ENCODE measurements at regions not wholly inside any gene's neighbourhood (a gene's known extent, or its start where the extent isn't known, plus 50 kb on each side); places are given as distances from the start of the nearest gene placed in this dataset.

- Histone ChIP-seq H3K4me1 (ENCODE audit: control insufficient read depth, insufficient read depth, low read length) (no peaks in the 10 kb centered on the region), H3K36me3 (ENCODE audit: control insufficient read depth in 2 of 2, insufficient read depth in 1 of 2, low read length in 2 of 2) (no peaks in the 10 kb centered on the region), H3K27ac (ENCODE audit: extremely low read depth, low read depth, low read length) (no peak overlapping the region), H3K4me3 (ENCODE audit: low read depth, low read length) (no peak overlapping the region), H3K9me3 (ENCODE audit: control insufficient read depth, insufficient read depth, low read depth, low read length) (no peaks in the 10 kb centered on the region)
- TF ChIP-seq MEIS1 (CRISPR knock-in tag; IDR thresholded peaks at IDR 0.05; ENCODE audit: borderline replicate concordance) = no peak
- TF ChIP-seq ZBTB17 (tag by site-specific recombination; IDR thresholded peaks at IDR 0.05) = no peak
- TF ChIP-seq YY1 (tag by site-specific recombination; IDR thresholded peaks at IDR 0.05) = no peak
- no peak for TF ChIP-seq ZBTB7A (tag by site-specific recombination; IDR thresholded peaks at IDR 0.05; ENCODE audit: low read depth)
- no peak for TF ChIP-seq ZNF311 (tag by site-specific recombination; IDR thresholded peaks at IDR 0.05; ENCODE audit: borderline replicate concordance)
- no peak for TF ChIP-seq BCL11A (tag by site-specific recombination; IDR thresholded peaks at IDR 0.05; ENCODE audit: low read depth)
- no peak for TF ChIP-seq ZFP37 (tag by site-specific recombination; IDR thresholded peaks at IDR 0.05)
- TF ChIP-seq ZNF701 (tag by site-specific recombination; IDR thresholded peaks at IDR 0.05) = no peak
- TF ChIP-seq ZBTB11 (tag by site-specific recombination; conservative IDR thresholded peaks at IDR 0.05; ENCODE audit: low read depth) = no peak
- TF ChIP-seq ZNF175 (tag by site-specific recombination; IDR thresholded peaks at IDR 0.05) = no peak
- no peak for TF ChIP-seq PRDM2 (tag by site-specific recombination; IDR thresholded peaks at IDR 0.05; ENCODE audit: borderline replicate concordance)
- TF ChIP-seq HOXD13 (CRISPR knock-in tag; IDR thresholded peaks at IDR 0.05; ENCODE audit: borderline replicate concordance) = no peak
- no peak for TF ChIP-seq EGR2 (tag by site-specific recombination; IDR thresholded peaks at IDR 0.05; ENCODE audit: low read depth)
- no peak for TF ChIP-seq ZNF211 (tag by site-specific recombination; IDR thresholded peaks at IDR 0.05; ENCODE audit: low read depth)
- no peak for TF ChIP-seq ZNF670 (tag by site-specific recombination; IDR thresholded peaks at IDR 0.05; ENCODE audit: low read depth)
- no peak for TF ChIP-seq SCRT2 (tag by site-specific recombination; IDR thresholded peaks at IDR 0.05)
- no peak for TF ChIP-seq ZNF426 (tag by site-specific recombination; IDR thresholded peaks at IDR 0.05)
- no peak for TF ChIP-seq ZNF366 (tag by site-specific recombination; conservative IDR thresholded peaks at IDR 0.05)
- no peak for TF ChIP-seq ZNF292 (tag by site-specific recombination; IDR thresholded peaks at IDR 0.05; ENCODE audit: borderline replicate concordance, low read depth)
- ChIA-PET CTCF (no interaction called here), POLR2A (no interaction called here)
These were observed 166.5 kb downstream of the SUCLG1 start for GRCh38 chr2:84292545-84292944.

Data from HEK293 (cell line).